Testis (tissue), 2 donors: ENCODE measurements at regions not wholly inside any gene's neighbourhood (a gene's known extent, or its start where the extent isn't known, plus 50 kb on each side); places are given as distances from the start of the nearest gene placed in this dataset.

ENCODE experiments used
- CTCF ChIP-seq, 3 experiments: fragments of 450-650 bp in 2 of 3; fragments of 200-600 bp in 1 of 3; sonication (generic) in 1 of 3; IDR thresholded peaks; one replicate each; pipeline ENCODE4 v1.5.1; 2016 to 2019; ENCODE audit warnings: antibody characterized with exemption in 3 of 3, mild to moderate bottlenecking in 2 of 3, moderate library complexity in 1 of 3
- POLR2A ChIP-seq: fragments of 450-650 bp; IDR thresholded peaks from one replicate; pipeline ENCODE4 v1.6.1; 2017; ENCODE audit warnings: antibody characterized with exemption, mild to moderate bottlenecking, moderate library complexity

- TF ChIP-seq POLR2A (no peak), CTCF (IDR thresholded peaks at IDR 0.05) (no peak)
These were observed 62.9 kb upstream of the ADAMTS16 start for GRCh38 chr5:5077236-5077635.
